ENCODE measurements at regions not wholly inside any gene's neighbourhood (a gene's known extent, or its start where the extent isn't known, plus 50 kb on each side); places are given as distances from the start of the nearest gene placed in this dataset.

- H3K9me3 ChIP-seq, result no peaks in the 10 kb centered on the region
- no TSS peak for BruUV-seq (replicated peaks)
- Mint-ChIP-seq H3K4me1 (ENCODE audit: low read depth, unreplicated experiment) (no peaks in the 10 kb centered on the region), H3K36me3 (ENCODE audit: insufficient read depth, unreplicated experiment) (no peaks in the 10 kb centered on the region), H3K27ac (ENCODE audit: unreplicated experiment) (no peak overlapping the region), H3K9me3 (ENCODE audit: unreplicated experiment) (no peaks in the 10 kb centered on the region), H3K4me3 (ENCODE audit: unreplicated experiment) (no peak overlapping the region), H3K27me3 (ENCODE audit: insufficient read depth, unreplicated experiment) (peaks cover 6% of the 10 kb centered on the region)
- no peak for DNase-seq
- H3K4me3 ChIP-seq (ENCODE audit: low read depth, low read length), result no peak overlapping the region
- no peaks in the 10 kb centered on the region for H3K36me3 ChIP-seq (ENCODE audit: control insufficient read depth, insufficient read depth, low read length)
- intact Hi-C loops (cut with micrococcal nuclease; ENCODE audit: unreplicated experiment), result no loop called here
- no peaks in the 10 kb centered on the region for H3K27me3 ChIP-seq (replicated peaks; ENCODE audit: control insufficient read depth, insufficient read depth, low read length)
- no peak for TF ChIP-seq CTCF (IDR thresholded peaks at IDR 0.05; ENCODE audit: insufficient read depth in 1 of 2, low read depth in 1 of 2, low read length in 1 of 2, severe bottlenecking in 1 of 2, unreplicated experiment in 1 of 2)
- no peaks in the 10 kb centered on the region for H3K4me1 ChIP-seq
- CTCF ChIA-PET, result no interaction called here
- POLR2A ChIA-PET, result no interaction called here
Observed at GRCh38 chr3:43797794-43798193, 107.1 kb downstream of the ABHD5 start.

GRCh38 chr3:43810797-43811196 is 120.1 kb downstream of the ABHD5 start:
- Mint-ChIP-seq H3K4me3 (ENCODE audit: unreplicated experiment) (no peak overlapping the region), H3K9me3 (ENCODE audit: unreplicated experiment) (no peaks in the 10 kb centered on the region), H3K36me3 (ENCODE audit: insufficient read depth, unreplicated experiment) (no peaks in the 10 kb centered on the region), H3K27me3 (ENCODE audit: insufficient read depth, unreplicated experiment) (peaks cover 24% of the 10 kb centered on the region), H3K27ac (ENCODE audit: unreplicated experiment) (no peak overlapping the region), H3K4me1 (ENCODE audit: low read depth, unreplicated experiment) (no peaks in the 10 kb centered on the region)
- no peaks in the 10 kb centered on the region for H3K36me3 ChIP-seq (ENCODE audit: control insufficient read depth, insufficient read depth, low read length)
- TF ChIP-seq CTCF (IDR thresholded peaks at IDR 0.05; ENCODE audit: insufficient read depth in 1 of 2, low read depth in 1 of 2, low read length in 1 of 2, severe bottlenecking in 1 of 2, unreplicated experiment in 1 of 2), result no peak
- no peak for DNase-seq
- ChIA-PET POLR2A (no interaction called here), CTCF (no interaction called here)
- H3K4me1 ChIP-seq, result no peaks in the 10 kb centered on the region
- no TSS peak for BruUV-seq (replicated peaks)
- intact Hi-C loops (cut with micrococcal nuclease; ENCODE audit: unreplicated experiment), result no loop called here
- H3K4me3 ChIP-seq (ENCODE audit: low read depth, low read length), result no peak overlapping the region
- H3K9me3 ChIP-seq, result no peaks in the 10 kb centered on the region
- H3K27me3 ChIP-seq (replicated peaks; ENCODE audit: control insufficient read depth, insufficient read depth, low read length), result no peaks in the 10 kb centered on the region; the same call in 1 of the 2 replicates

GRCh38 chr3:43814461-43814860 is 123.7 kb downstream of the ABHD5 start:
- Mint-ChIP-seq H3K4me1 (ENCODE audit: low read depth, unreplicated experiment) (no peaks in the 10 kb centered on the region), H3K36me3 (ENCODE audit: insufficient read depth, unreplicated experiment) (no peaks in the 10 kb centered on the region), H3K4me3 (ENCODE audit: unreplicated experiment) (no peak overlapping the region), H3K9me3 (ENCODE audit: unreplicated experiment) (no peaks in the 10 kb centered on the region), H3K27ac (ENCODE audit: unreplicated experiment) (no peak overlapping the region), H3K27me3 (ENCODE audit: insufficient read depth, unreplicated experiment) (peaks cover 20% of the 10 kb centered on the region)
- Histone ChIP-seq H3K4me1 (no peaks in the 10 kb centered on the region), H3K36me3 (ENCODE audit: control insufficient read depth, insufficient read depth, low read length) (no peaks in the 10 kb centered on the region), H3K9me3 (no peaks in the 10 kb centered on the region), H3K4me3 (ENCODE audit: low read depth, low read length) (no peak overlapping the region), H3K27me3 (replicated peaks; ENCODE audit: control insufficient read depth, insufficient read depth, low read length) (peaks cover 1% of the 10 kb centered on the region; the same call in 1 of the 2 replicates)
- intact Hi-C loops (cut with micrococcal nuclease; ENCODE audit: unreplicated experiment), result no loop called here
- no peak for TF ChIP-seq CTCF (IDR thresholded peaks at IDR 0.05; ENCODE audit: insufficient read depth in 1 of 2, low read depth in 1 of 2, low read length in 1 of 2, severe bottlenecking in 1 of 2, unreplicated experiment in 1 of 2)
- ChIA-PET CTCF (no interaction called here), POLR2A (no interaction called here)
- BruUV-seq (replicated peaks), result no TSS peak
- DNase-seq, result no peak

All from Caco-2 (cell line).